Smooth muscle cell (in vitro differentiated cells): ENCODE measurements at regions not wholly inside any gene's neighbourhood (a gene's known extent, or its start where the extent isn't known, plus 50 kb on each side); places are given as distances from the start of the nearest gene placed in this dataset.

ENCODE experiments used
- DNase-seq: peaks from one replicate; lab custom pipeline; 2025; ENCODE audit not compliant: unreplicated experiment; lab: John Stamatoyannopoulos, UW
- H2AFZ ChIP-seq: fragments of 200-600 bp; sonication (generic); 2 replicates; pipeline ENCODE4 v1.6.0; 2016; ENCODE audit warnings: antibody characterized with exemption, low read depth, mild to moderate bottlenecking
- H3F3A ChIP-seq: fragments of 200-600 bp; sonication (generic); 2 replicates; pipeline ENCODE4 v1.6.0; 2017; ENCODE audit warnings: antibody characterized with exemption, low read depth
- H3K27ac ChIP-seq: fragments of 200-600 bp; sonication (generic); 2 replicates; pipeline ENCODE4 v1.5.1; 2016; ENCODE audit warnings: low read depth, mild to moderate bottlenecking
- H3K27me3 ChIP-seq: fragments of 200-600 bp; sonication (generic); 2 replicates; pipeline ENCODE4 v1.6.1; 2016; ENCODE audit warnings: low read depth, mild to moderate bottlenecking
- H3K36me3 ChIP-seq: fragments of 200-600 bp; sonication (generic); 2 replicates; pipeline ENCODE4 v1.5.1; 2016; ENCODE audit warnings: low read depth
- H3K4me1 ChIP-seq: fragments of 200-600 bp; sonication (generic); 2 replicates; pipeline ENCODE4 v1.5.1; 2016; ENCODE audit warnings: low read depth
- H3K4me2 ChIP-seq: fragments of 200-600 bp; sonication (generic); 2 replicates; pipeline ENCODE4 v1.6.0; 2016; ENCODE audit warnings: mild to moderate bottlenecking
- H3K4me3 ChIP-seq: fragments of 200-600 bp; sonication (generic); 2 replicates; pipeline ENCODE4 v1.5.1; 2016; ENCODE audit warnings: mild to moderate bottlenecking
- H3K79me2 ChIP-seq: fragments of 200-600 bp; sonication (generic); 2 replicates; pipeline ENCODE4 v1.6.0; 2016; ENCODE audit warnings: low read depth, mild to moderate bottlenecking
- H3K9ac ChIP-seq: fragments of 200-600 bp; sonication (generic); 2 replicates; pipeline ENCODE4 v1.6.0; 2016; ENCODE audit warnings: low read depth
- H3K9me3 ChIP-seq: fragments of 200-600 bp; sonication (generic); replicated peaks from 2 replicates; pipeline ENCODE4 v1.5.1; 2016; ENCODE audit warnings: low read depth
- H4K20me1 ChIP-seq: fragments of 200-600 bp; sonication (generic); 2 replicates; pipeline ENCODE4 v1.6.0; 2016; ENCODE audit warnings: low read depth
- WGBS: methylation state at CpG from one replicate; pipeline ENCODE4 v1.1.7; 2016; ENCODE audit warnings: low lambda C conversion rate; 5-methylcytosine and 5-hydroxymethylcytosine counted together
- TF ChIP-seq, protein P1 (sequence below): fragments of 200-600 bp; sonication (generic); IDR thresholded peaks from 2 replicates; pipeline ENCODE4 v1.5.1; 2017; ENCODE audit warnings: borderline replicate concordance, mild to moderate bottlenecking, antibody characterized with exemption; ENCODE audit not compliant: insufficient read depth, poor library complexity, severe bottlenecking

- H2AFZ ChIP-seq = no peak overlapping the region
- peaks cover 11% of the 10 kb centered on the region for H3F3A ChIP-seq
- no peak overlapping the region for H3K4me3 ChIP-seq
- TF ChIP-seq, protein P1, sequence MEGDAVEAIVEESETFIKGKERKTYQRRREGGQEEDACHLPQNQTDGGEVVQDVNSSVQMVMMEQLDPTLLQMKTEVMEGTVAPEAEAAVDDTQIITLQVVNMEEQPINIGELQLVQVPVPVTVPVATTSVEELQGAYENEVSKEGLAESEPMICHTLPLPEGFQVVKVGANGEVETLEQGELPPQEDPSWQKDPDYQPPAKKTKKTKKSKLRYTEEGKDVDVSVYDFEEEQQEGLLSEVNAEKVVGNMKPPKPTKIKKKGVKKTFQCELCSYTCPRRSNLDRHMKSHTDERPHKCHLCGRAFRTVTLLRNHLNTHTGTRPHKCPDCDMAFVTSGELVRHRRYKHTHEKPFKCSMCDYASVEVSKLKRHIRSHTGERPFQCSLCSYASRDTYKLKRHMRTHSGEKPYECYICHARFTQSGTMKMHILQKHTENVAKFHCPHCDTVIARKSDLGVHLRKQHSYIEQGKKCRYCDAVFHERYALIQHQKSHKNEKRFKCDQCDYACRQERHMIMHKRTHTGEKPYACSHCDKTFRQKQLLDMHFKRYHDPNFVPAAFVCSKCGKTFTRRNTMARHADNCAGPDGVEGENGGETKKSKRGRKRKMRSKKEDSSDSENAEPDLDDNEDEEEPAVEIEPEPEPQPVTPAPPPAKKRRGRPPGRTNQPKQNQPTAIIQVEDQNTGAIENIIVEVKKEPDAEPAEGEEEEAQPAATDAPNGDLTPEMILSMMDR = no peak
- no peak for DNase-seq
- H3K9ac ChIP-seq = no peak overlapping the region
- peak overlapping the region; percentile 60 for H3K4me2 ChIP-seq
- no peaks in the 10 kb centered on the region for H3K36me3 ChIP-seq
- H3K79me2 ChIP-seq = no peaks in the 10 kb centered on the region
- WGBS = 26% methylated on average over 2 of the region's 2 CpGs
- H3K4me1 ChIP-seq = peaks cover 40% of the 10 kb centered on the region
- H3K27ac ChIP-seq = peak overlapping the region; percentile 71
- no peaks in the 10 kb centered on the region for H3K9me3 ChIP-seq
- no peaks in the 10 kb centered on the region for H3K27me3 ChIP-seq
- no peaks in the 10 kb centered on the region for H4K20me1 ChIP-seq
Measured at GRCh38 chr14:85313560-85314207, 216.3 kb upstream of the FLRT2 start.

DNA sequence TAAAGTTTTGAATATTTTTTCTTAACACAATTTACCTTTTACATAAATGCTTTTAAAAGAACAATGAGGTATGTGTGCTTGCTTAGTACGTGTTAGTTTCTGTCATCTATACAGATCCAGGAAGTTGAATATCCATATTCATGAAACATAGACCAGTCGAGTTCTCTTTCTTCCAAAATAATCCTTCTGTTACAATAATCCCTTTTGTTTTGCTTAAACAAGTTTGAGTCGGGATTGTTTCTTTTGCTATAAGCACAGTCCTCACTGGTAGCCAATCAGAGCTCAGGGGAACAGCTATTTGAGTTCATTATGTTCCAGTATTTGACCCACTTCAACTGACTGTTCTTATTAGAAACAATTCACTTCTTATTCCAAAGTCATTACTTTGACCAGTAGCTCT is 214.7 kb upstream of the FLRT2 start:
- no peak overlapping the region for H3K27ac ChIP-seq
- peak overlapping the region; percentile 46 for H3K4me2 ChIP-seq
- H3K9me3 ChIP-seq = no peaks in the 10 kb centered on the region
- H3F3A ChIP-seq = peaks cover 11% of the 10 kb centered on the region
- no peak overlapping the region for H2AFZ ChIP-seq
- 81% methylated on average over 3 of the region's 3 CpGs for WGBS
- no peaks in the 10 kb centered on the region for H3K27me3 ChIP-seq
- no peak overlapping the region for H3K9ac ChIP-seq
- no peak for DNase-seq
- no peaks in the 10 kb centered on the region for H4K20me1 ChIP-seq
- no peaks in the 10 kb centered on the region for H3K79me2 ChIP-seq
- no peak overlapping the region for H3K4me3 ChIP-seq
- H3K4me1 ChIP-seq = peaks cover 45% of the 10 kb centered on the region
- TF ChIP-seq, protein P1 = no peak
- H3K36me3 ChIP-seq = no peaks in the 10 kb centered on the region

DNA sequence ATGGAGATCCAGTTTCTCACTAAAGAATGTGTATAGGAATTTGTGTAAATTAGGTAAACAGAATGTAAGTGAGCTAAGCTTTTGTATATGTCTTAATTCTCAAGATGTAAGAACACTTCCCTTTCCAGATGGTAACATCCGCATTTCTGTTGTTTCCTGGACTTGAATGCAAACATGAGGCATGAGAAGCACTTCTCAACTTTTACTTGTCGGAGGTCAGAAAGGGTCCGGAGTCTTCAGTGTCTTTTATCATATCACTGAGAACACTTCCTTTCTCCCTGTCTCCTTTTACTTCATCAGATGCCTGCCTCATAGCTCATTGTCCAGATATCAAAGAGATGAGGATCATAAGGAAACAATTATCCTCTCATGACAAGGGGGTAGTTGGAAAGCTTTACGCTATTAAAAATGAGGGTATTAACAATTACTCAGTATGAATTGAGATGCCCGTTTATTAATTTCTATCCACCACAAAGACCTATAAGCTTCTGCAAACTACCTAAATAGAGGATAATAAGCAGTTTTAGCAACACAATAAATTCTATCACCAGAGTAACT is 214.1 kb upstream of the FLRT2 start:
- Histone ChIP-seq H4K20me1 (no peaks in the 10 kb centered on the region), H3K4me3 (no peak overlapping the region), H3K4me2 (peak overlapping the region; percentile 46), H3K9me3 (no peaks in the 10 kb centered on the region), H3K4me1 (peaks cover 45% of the 10 kb centered on the region), H3K36me3 (no peaks in the 10 kb centered on the region), H2AFZ (no peak overlapping the region), H3K27ac (peak overlapping the region; percentile 43), H3K79me2 (no peaks in the 10 kb centered on the region), H3K9ac (no peak overlapping the region), H3K27me3 (no peaks in the 10 kb centered on the region), H3F3A (peaks cover 11% of the 10 kb centered on the region)
- DNase-seq = no peak
- WGBS = 51% methylated on average over 5 of the region's 5 CpGs
- TF ChIP-seq, protein P1 = no peak
